Astrocyte (in vitro differentiated cells and primary cell): ENCODE measurements at regions not wholly inside any gene's neighbourhood (a gene's known extent, or its start where the extent isn't known, plus 50 kb on each side); places are given as distances from the start of the nearest gene placed in this dataset.

ENCODE experiments used
- DNase-seq: peaks from one replicate; pipeline ENCODE4 v3.0.0-alpha.2; 2010; ENCODE audit warnings: low read depth
- FAIRE-seq: peaks from 2 replicates; lab custom pipeline; 2011; peaks lifted over from hg19 to GRCh38; lab: Jason Lieb, UNC
- H2AFZ ChIP-seq: 2 replicates; pipeline ENCODE4 v1.6.0; 2012; ENCODE audit warnings: low read depth, low read length, inconsistent platforms
- H3K27ac ChIP-seq: 2 replicates; pipeline ENCODE4 v1.5.1; 2011; ENCODE audit warnings: low read depth, low read length, inconsistent platforms
- H3K27me3 ChIP-seq: 2 replicates; pipeline ENCODE4 v1.6.0; 2011; ENCODE audit warnings: low read length, inconsistent platforms; ENCODE audit not compliant: insufficient read depth
- H3K36me3 ChIP-seq: 2 replicates; pipeline ENCODE4 v1.5.1; 2011; ENCODE audit warnings: low read length, inconsistent platforms; ENCODE audit not compliant: insufficient read depth
- H3K4me1 ChIP-seq: 2 replicates; pipeline ENCODE4 v1.5.1; 2011; ENCODE audit warnings: low read length, inconsistent platforms; ENCODE audit not compliant: insufficient read depth
- H3K4me2 ChIP-seq: 2 replicates; pipeline ENCODE4 v1.6.0; 2012; ENCODE audit warnings: low read length, inconsistent platforms
- H3K4me3 ChIP-seq: 2 replicates; pipeline ENCODE4 v1.5.1; 2011; ENCODE audit warnings: low read depth, mild to moderate bottlenecking, low read length, inconsistent platforms; ENCODE audit not compliant: insufficient read depth
- H3K79me2 ChIP-seq: 2 replicates; pipeline ENCODE4 v1.6.0; 2012; ENCODE audit warnings: mild to moderate bottlenecking, low read length, inconsistent platforms; ENCODE audit not compliant: insufficient read depth
- H3K9ac ChIP-seq: 2 replicates; pipeline ENCODE4 v1.6.0; 2012; ENCODE audit warnings: mild to moderate bottlenecking, low read length, inconsistent platforms
- H3K9me3 ChIP-seq: 2 replicates; pipeline ENCODE4 v1.5.1; 2012; ENCODE audit warnings: low read depth, mild to moderate bottlenecking, low read length, inconsistent platforms; ENCODE audit not compliant: insufficient read depth
- H4K20me1 ChIP-seq: 2 replicates; pipeline ENCODE4 v1.6.0; 2012; ENCODE audit warnings: low read length, inconsistent platforms; ENCODE audit not compliant: insufficient read depth
- H3K27ac Mint-ChIP-seq: one replicate; pipeline ENCODE4 v1.8.0; 2021; ENCODE audit warnings: mild to moderate bottlenecking, mixed read lengths; ENCODE audit not compliant: unreplicated experiment
- H3K27me3 Mint-ChIP-seq: one replicate; pipeline ENCODE4 v1.8.0; 2021; ENCODE audit warnings: low read depth, mixed read lengths; ENCODE audit not compliant: unreplicated experiment
- H3K36me3 Mint-ChIP-seq: one replicate; pipeline ENCODE4 v1.8.0; 2021; ENCODE audit warnings: low read depth, mixed read lengths; ENCODE audit not compliant: unreplicated experiment
- H3K4me1 Mint-ChIP-seq: one replicate; pipeline ENCODE4 v1.8.0; 2021; ENCODE audit warnings: low read depth, mixed read lengths; ENCODE audit not compliant: unreplicated experiment
- H3K4me3 Mint-ChIP-seq: one replicate; pipeline ENCODE4 v1.8.0; 2021; ENCODE audit warnings: mild to moderate bottlenecking, moderate library complexity, mixed read lengths; ENCODE audit not compliant: unreplicated experiment
- H3K9me3 Mint-ChIP-seq: one replicate; pipeline ENCODE4 v1.8.0; 2021; ENCODE audit warnings: mild to moderate bottlenecking, mixed read lengths; ENCODE audit not compliant: unreplicated experiment
- EZH2 ChIP-seq: IDR thresholded peaks from 2 replicates; pipeline ENCODE4 v1.6.1; 2012; ENCODE audit warnings: mild to moderate bottlenecking, low read length, inconsistent platforms; ENCODE audit not compliant: insufficient read depth
- TF ChIP-seq, protein P1 (sequence below): IDR thresholded peaks from 2 replicates; pipeline ENCODE4 v1.5.1; 2011; ENCODE audit warnings: low read depth, mild to moderate bottlenecking, inconsistent platforms, low read length, moderate library complexity; ENCODE audit not compliant: insufficient read depth

DNA sequence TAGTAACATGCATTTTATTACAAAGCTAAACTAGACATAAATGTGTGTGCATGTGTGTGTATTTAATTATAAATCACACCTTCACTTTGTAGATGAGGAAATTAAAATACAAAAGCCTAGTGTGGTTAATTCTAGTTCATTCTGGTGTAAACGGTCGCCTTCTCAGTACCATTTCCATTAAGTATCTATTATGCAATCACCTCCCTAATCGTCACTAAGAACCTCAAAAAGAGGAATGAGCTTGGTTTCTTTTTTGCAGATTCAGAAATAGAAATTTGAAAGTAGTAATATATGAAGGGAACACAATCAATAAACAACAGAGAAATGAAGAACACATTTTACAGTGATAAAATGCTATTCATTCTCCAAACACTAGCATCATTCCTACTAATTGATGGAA is 233.2 kb downstream of the ZBBX start:
- H2AFZ ChIP-seq = no peak overlapping the region
- H3K4me1 ChIP-seq = no peaks in the 10 kb centered on the region
- no peaks in the 10 kb centered on the region for H3K27me3 ChIP-seq
- H3K36me3 ChIP-seq = no peaks in the 10 kb centered on the region
- FAIRE-seq = no peak
- Mint-ChIP-seq H3K4me1 (no peaks in the 10 kb centered on the region), H3K4me3 (no peak overlapping the region), H3K27ac (no peak overlapping the region), H3K9me3 (no peaks in the 10 kb centered on the region), H3K27me3 (no peaks in the 10 kb centered on the region), H3K36me3 (no peaks in the 10 kb centered on the region)
- H3K9me3 ChIP-seq = no peaks in the 10 kb centered on the region
- no peaks in the 10 kb centered on the region for H4K20me1 ChIP-seq
- H3K79me2 ChIP-seq = no peaks in the 10 kb centered on the region
- no peak overlapping the region for H3K27ac ChIP-seq
- DNase-seq = no peak
- no peak overlapping the region for H3K4me2 ChIP-seq
- H3K9ac ChIP-seq = no peak overlapping the region
- no peak for TF ChIP-seq EZH2
- TF ChIP-seq, protein P1, sequence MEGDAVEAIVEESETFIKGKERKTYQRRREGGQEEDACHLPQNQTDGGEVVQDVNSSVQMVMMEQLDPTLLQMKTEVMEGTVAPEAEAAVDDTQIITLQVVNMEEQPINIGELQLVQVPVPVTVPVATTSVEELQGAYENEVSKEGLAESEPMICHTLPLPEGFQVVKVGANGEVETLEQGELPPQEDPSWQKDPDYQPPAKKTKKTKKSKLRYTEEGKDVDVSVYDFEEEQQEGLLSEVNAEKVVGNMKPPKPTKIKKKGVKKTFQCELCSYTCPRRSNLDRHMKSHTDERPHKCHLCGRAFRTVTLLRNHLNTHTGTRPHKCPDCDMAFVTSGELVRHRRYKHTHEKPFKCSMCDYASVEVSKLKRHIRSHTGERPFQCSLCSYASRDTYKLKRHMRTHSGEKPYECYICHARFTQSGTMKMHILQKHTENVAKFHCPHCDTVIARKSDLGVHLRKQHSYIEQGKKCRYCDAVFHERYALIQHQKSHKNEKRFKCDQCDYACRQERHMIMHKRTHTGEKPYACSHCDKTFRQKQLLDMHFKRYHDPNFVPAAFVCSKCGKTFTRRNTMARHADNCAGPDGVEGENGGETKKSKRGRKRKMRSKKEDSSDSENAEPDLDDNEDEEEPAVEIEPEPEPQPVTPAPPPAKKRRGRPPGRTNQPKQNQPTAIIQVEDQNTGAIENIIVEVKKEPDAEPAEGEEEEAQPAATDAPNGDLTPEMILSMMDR = no peak
- H3K4me3 ChIP-seq = no peak overlapping the region

DNA sequence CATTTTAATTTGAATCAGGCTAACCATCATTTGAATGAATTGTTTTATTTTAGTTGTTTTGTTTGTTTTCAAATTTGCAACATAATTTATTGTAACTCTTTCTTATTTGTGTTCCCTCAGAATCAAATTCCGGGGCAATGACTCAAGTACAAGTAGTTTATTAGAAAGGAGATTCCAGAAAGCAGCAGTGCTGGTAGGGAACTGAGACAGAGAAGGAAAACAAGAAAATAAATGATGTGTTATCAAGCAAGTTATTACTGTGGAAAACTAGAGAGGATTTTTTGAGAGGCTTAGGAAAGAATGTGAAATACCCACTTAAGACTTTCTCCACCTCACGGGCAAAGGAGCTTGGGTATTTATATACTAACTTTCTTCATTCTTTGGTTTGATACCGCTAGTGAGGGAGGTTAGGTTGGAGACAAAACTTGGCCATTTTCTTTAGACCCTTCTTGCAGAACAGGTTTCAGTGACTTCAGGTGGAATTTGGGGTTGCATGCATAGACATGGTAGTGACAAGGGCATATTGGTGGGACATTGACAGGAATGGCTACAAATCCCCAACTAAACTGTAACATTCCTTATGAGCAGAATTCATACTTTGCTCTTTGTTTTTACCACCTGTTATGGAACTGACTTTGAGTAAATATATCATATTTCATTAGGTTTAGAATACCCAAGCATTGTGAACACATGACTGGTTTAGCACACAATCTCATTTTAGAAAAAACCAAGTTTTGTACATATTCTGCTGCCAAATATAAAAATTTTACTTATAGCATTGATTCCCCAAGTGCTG is 254.3 kb downstream of the ZBBX start:
- H3K27me3 ChIP-seq = no peaks in the 10 kb centered on the region
- H3K27ac ChIP-seq = no peak overlapping the region
- H3K4me3 ChIP-seq = no peak overlapping the region
- no peak overlapping the region for H2AFZ ChIP-seq
- FAIRE-seq (no peak), DNase-seq (no peak)
- H4K20me1 ChIP-seq = no peaks in the 10 kb centered on the region
- no peak overlapping the region for H3K9ac ChIP-seq
- TF ChIP-seq EZH2 = no peak
- TF ChIP-seq, protein P1 = no peak
- H3K9me3 ChIP-seq = no peaks in the 10 kb centered on the region
- no peaks in the 10 kb centered on the region for H3K36me3 ChIP-seq
- H3K4me1 Mint-ChIP-seq = no peaks in the 10 kb centered on the region
- H3K4me1 ChIP-seq = no peaks in the 10 kb centered on the region
- no peaks in the 10 kb centered on the region for H3K36me3 Mint-ChIP-seq
- H3K27me3 Mint-ChIP-seq = no peaks in the 10 kb centered on the region
- no peak overlapping the region for H3K27ac Mint-ChIP-seq
- H3K79me2 ChIP-seq = no peaks in the 10 kb centered on the region
- H3K4me3 Mint-ChIP-seq = no peak overlapping the region
- H3K9me3 Mint-ChIP-seq = peaks cover 3% of the 10 kb centered on the region
- no peak overlapping the region for H3K4me2 ChIP-seq

DNA sequence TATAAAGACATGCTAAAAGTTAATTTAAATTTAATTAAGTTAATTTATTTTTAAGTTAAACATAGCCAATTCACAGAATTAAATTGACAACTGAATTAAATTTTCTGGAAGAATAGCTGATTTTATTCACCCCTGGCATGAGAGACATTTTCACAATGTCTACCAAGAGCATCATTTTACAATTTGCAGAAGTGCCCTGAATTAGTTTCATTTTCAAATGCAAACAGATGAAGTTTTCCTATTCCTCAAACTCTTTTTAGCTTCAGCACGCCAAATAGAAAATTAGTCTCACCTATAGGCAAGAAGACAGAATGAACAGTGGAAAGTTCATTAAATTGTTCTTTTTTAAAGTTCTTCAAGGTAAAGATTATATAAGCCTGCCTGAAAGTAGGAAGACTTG is 259.3 kb downstream of the ZBBX start:
- peaks cover 4% of the 10 kb centered on the region for H3K9me3 Mint-ChIP-seq
- TF ChIP-seq EZH2 = no peak
- TF ChIP-seq, protein P1 = no peak
- Histone ChIP-seq H3K4me2 (no peak overlapping the region), H3K27ac (no peak overlapping the region), H3K9me3 (no peaks in the 10 kb centered on the region), H3K4me3 (no peak overlapping the region), H4K20me1 (no peaks in the 10 kb centered on the region), H3K79me2 (no peaks in the 10 kb centered on the region), H3K9ac (no peak overlapping the region), H3K27me3 (no peaks in the 10 kb centered on the region), H3K36me3 (no peaks in the 10 kb centered on the region), H2AFZ (no peak overlapping the region), H3K4me1 (no peaks in the 10 kb centered on the region)
- no peak for FAIRE-seq
- no peak for DNase-seq
- no peak overlapping the region for H3K27ac Mint-ChIP-seq
- H3K4me1 Mint-ChIP-seq = no peaks in the 10 kb centered on the region
- no peaks in the 10 kb centered on the region for H3K27me3 Mint-ChIP-seq
- no peaks in the 10 kb centered on the region for H3K36me3 Mint-ChIP-seq
- no peak overlapping the region for H3K4me3 Mint-ChIP-seq
